H1 (cell line): ENCODE measurements at regions not wholly inside any gene's neighbourhood (a gene's known extent, or its start where the extent isn't known, plus 50 kb on each side); places are given as distances from the start of the nearest gene placed in this dataset.

ENCODE experiments used
- CBX8 ChIP-seq: fragments of 300-800, 300-1000 bp; sonication (generic); IDR thresholded peaks from 2 replicates; pipeline ENCODE4 v1.7.1; 2016; ENCODE audit warnings: low read depth, low read length, borderline replicate concordance
- GABPA ChIP-seq: IDR thresholded peaks from 2 replicates; pipeline ENCODE4 v1.6.1; 2011; ENCODE audit warnings: mild to moderate bottlenecking, low read length, moderate library complexity, borderline replicate concordance; ENCODE audit not compliant: insufficient read depth
- KDM4A ChIP-seq: IDR thresholded peaks from one replicate; pipeline ENCODE4 v1.7.1; 2012; ENCODE audit warnings: low read depth, mild to moderate bottlenecking, moderate library complexity, low read length, inconsistent platforms; ENCODE audit not compliant: severe bottlenecking
- SIN3A ChIP-seq, 2 experiments: IDR thresholded peaks in 1 of 2; conservative IDR thresholded peaks in 1 of 2; 2 replicates each; pipeline ENCODE4 v1.6.1; 2011 to 2012; ENCODE audit warnings: low read length in 2 of 2, improper control_type of control experiment in 1 of 2, low read depth in 1 of 2, mild to moderate bottlenecking in 1 of 2
- SP4 ChIP-seq: IDR thresholded peaks from 2 replicates; pipeline ENCODE4 v1.6.1; 2012; ENCODE audit warnings: low read length, inconsistent platforms
- TF ChIP-seq, protein P1 (sequence below): fragments of 300-600 bp; sonication (generic); IDR thresholded peaks from 2 replicates; pipeline ENCODE4 v1.7.1; 2012; ENCODE audit warnings: low read length, moderate library complexity, mild to moderate bottlenecking, inconsistent platforms; ENCODE audit not compliant: insufficient replicate concordance

DNA sequence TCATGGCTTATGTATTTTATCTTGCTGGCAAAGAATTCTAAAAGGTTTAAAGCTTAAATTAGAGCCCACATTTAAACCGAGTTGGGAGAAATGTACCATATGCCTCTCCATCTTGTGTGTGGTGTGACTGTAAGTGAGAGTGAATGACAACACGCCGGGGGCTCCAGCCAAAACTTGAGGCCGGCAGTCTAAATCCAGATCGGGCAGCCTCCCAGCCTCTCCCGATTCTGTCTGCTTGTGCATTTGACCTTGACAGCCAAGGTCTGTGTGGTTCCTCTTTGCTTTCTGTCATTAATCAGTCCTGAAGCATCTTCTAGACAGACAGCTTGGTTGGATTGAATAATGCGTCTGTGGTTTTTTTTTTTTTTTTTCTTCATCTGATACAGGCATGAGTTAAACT is 1093.2 kb upstream of the EEF2KMT start (continued):
- TF ChIP-seq, protein P1, sequence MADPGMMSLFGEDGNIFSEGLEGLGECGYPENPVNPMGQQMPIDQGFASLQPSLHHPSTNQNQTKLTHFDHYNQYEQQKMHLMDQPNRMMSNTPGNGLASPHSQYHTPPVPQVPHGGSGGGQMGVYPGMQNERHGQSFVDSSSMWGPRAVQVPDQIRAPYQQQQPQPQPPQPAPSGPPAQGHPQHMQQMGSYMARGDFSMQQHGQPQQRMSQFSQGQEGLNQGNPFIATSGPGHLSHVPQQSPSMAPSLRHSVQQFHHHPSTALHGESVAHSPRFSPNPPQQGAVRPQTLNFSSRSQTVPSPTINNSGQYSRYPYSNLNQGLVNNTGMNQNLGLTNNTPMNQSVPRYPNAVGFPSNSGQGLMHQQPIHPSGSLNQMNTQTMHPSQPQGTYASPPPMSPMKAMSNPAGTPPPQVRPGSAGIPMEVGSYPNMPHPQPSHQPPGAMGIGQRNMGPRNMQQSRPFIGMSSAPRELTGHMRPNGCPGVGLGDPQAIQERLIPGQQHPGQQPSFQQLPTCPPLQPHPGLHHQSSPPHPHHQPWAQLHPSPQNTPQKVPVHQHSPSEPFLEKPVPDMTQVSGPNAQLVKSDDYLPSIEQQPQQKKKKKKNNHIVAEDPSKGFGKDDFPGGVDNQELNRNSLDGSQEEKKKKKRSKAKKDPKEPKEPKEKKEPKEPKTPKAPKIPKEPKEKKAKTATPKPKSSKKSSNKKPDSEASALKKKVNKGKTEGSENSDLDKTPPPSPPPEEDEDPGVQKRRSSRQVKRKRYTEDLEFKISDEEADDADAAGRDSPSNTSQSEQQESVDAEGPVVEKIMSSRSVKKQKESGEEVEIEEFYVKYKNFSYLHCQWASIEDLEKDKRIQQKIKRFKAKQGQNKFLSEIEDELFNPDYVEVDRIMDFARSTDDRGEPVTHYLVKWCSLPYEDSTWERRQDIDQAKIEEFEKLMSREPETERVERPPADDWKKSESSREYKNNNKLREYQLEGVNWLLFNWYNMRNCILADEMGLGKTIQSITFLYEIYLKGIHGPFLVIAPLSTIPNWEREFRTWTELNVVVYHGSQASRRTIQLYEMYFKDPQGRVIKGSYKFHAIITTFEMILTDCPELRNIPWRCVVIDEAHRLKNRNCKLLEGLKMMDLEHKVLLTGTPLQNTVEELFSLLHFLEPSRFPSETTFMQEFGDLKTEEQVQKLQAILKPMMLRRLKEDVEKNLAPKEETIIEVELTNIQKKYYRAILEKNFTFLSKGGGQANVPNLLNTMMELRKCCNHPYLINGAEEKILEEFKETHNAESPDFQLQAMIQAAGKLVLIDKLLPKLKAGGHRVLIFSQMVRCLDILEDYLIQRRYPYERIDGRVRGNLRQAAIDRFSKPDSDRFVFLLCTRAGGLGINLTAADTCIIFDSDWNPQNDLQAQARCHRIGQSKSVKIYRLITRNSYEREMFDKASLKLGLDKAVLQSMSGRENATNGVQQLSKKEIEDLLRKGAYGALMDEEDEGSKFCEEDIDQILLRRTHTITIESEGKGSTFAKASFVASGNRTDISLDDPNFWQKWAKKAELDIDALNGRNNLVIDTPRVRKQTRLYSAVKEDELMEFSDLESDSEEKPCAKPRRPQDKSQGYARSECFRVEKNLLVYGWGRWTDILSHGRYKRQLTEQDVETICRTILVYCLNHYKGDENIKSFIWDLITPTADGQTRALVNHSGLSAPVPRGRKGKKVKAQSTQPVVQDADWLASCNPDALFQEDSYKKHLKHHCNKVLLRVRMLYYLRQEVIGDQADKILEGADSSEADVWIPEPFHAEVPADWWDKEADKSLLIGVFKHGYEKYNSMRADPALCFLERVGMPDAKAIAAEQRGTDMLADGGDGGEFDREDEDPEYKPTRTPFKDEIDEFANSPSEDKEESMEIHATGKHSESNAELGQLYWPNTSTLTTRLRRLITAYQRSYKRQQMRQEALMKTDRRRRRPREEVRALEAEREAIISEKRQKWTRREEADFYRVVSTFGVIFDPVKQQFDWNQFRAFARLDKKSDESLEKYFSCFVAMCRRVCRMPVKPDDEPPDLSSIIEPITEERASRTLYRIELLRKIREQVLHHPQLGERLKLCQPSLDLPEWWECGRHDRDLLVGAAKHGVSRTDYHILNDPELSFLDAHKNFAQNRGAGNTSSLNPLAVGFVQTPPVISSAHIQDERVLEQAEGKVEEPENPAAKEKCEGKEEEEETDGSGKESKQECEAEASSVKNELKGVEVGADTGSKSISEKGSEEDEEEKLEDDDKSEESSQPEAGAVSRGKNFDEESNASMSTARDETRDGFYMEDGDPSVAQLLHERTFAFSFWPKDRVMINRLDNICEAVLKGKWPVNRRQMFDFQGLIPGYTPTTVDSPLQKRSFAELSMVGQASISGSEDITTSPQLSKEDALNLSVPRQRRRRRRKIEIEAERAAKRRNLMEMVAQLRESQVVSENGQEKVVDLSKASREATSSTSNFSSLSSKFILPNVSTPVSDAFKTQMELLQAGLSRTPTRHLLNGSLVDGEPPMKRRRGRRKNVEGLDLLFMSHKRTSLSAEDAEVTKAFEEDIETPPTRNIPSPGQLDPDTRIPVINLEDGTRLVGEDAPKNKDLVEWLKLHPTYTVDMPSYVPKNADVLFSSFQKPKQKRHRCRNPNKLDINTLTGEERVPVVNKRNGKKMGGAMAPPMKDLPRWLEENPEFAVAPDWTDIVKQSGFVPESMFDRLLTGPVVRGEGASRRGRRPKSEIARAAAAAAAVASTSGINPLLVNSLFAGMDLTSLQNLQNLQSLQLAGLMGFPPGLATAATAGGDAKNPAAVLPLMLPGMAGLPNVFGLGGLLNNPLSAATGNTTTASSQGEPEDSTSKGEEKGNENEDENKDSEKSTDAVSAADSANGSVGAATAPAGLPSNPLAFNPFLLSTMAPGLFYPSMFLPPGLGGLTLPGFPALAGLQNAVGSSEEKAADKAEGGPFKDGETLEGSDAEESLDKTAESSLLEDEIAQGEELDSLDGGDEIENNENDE: no peak
- TF ChIP-seq CBX8 (no peak), SP4 (no peak), GABPA (no peak), SIN3A (conservative IDR thresholded peaks at IDR 0.05 in 1 of 2, IDR thresholded peaks at IDR 0.05 in 1 of 2; ENCODE audit: low read depth in 1 of 2, low read length in 2 of 2) (no peak), KDM4A (no peak)
